T-helper 17 cell (primary cell): ENCODE measurements at regions not wholly inside any gene's neighbourhood (a gene's known extent, or its start where the extent isn't known, plus 50 kb on each side); places are given as distances from the start of the nearest gene placed in this dataset.

Source experiments
- ATAC-seq: fragments of 150-1000 bp; cut with Tn5 transposase; 2 replicates; pipeline ENCODE4 v1.10.0; 2021; ENCODE audit warnings: mild to moderate bottlenecking, moderate library complexity
- DNase-seq, 3 donors: peaks; one replicate each; pipeline versions ENCODE4 v3.0.0 to v3.0.0-alpha.2; 2020 to 2021
- H3K9me3 ChIP-seq: one replicate; pipeline ENCODE4 v1.7.0; 2013; ENCODE audit warnings: low read length, mild to moderate bottlenecking; ENCODE audit not compliant: control insufficient read depth, poor library complexity, severe bottlenecking
- H3K27ac Mint-ChIP-seq: one replicate; pipeline ENCODE4 v1.8.0; 2022; ENCODE audit warnings: mild to moderate bottlenecking, moderate library complexity, mixed read lengths
- H3K27me3 Mint-ChIP-seq: one replicate; pipeline ENCODE4 v1.8.0; 2022; ENCODE audit warnings: mixed read lengths
- H3K36me3 Mint-ChIP-seq: one replicate; pipeline ENCODE4 v1.8.0; 2022; ENCODE audit warnings: low read depth, mixed read lengths
- H3K4me1 Mint-ChIP-seq: one replicate; pipeline ENCODE4 v1.8.0; 2022; ENCODE audit warnings: mild to moderate bottlenecking, mixed read lengths
- H3K4me3 Mint-ChIP-seq: one replicate; pipeline ENCODE4 v1.8.0; 2022; ENCODE audit warnings: mild to moderate bottlenecking, moderate library complexity, mixed read lengths

GRCh38 chr4:184879271-184879670 lies 53.5 kb upstream of the ACSL1 start:
- no peak overlapping the region for H3K27ac Mint-ChIP-seq
- H3K4me3 Mint-ChIP-seq, result no peak overlapping the region
- H3K36me3 Mint-ChIP-seq, result peaks cover 2% of the 10 kb centered on the region
- H3K9me3 ChIP-seq, result no peaks in the 10 kb centered on the region
- DNase-seq (no peak), ATAC-seq (no peak)
- H3K27me3 Mint-ChIP-seq, result peaks cover 28% of the 10 kb centered on the region
- H3K4me1 Mint-ChIP-seq, result no peaks in the 10 kb centered on the region

- ATAC-seq (no peak), DNase-seq (no peak)
- no peak overlapping the region for H3K4me3 Mint-ChIP-seq
- H3K27me3 Mint-ChIP-seq, result peaks cover 15% of the 10 kb centered on the region
- no peaks in the 10 kb centered on the region for H3K36me3 Mint-ChIP-seq
- no peaks in the 10 kb centered on the region for H3K4me1 Mint-ChIP-seq
- no peaks in the 10 kb centered on the region for H3K9me3 ChIP-seq
- no peak overlapping the region for H3K27ac Mint-ChIP-seq
These were observed 56.5 kb upstream of the ACSL1 start for GRCh38 chr4:184882276-184882675.

GRCh38 chr4:184883024-184883423 lies 57.3 kb upstream of the ACSL1 start:
- ATAC-seq, result no peak
- no peak overlapping the region for H3K4me3 Mint-ChIP-seq
- H3K27ac Mint-ChIP-seq, result no peak overlapping the region
- H3K9me3 ChIP-seq, result no peaks in the 10 kb centered on the region
- peaks cover 20% of the 10 kb centered on the region for H3K27me3 Mint-ChIP-seq
- no peak for DNase-seq
- no peaks in the 10 kb centered on the region for H3K4me1 Mint-ChIP-seq
- H3K36me3 Mint-ChIP-seq, result no peaks in the 10 kb centered on the region

GRCh38 chr4:184884883-184885282 lies 59.1 kb upstream of the ACSL1 start:
- H3K4me1 Mint-ChIP-seq, result peaks cover 1% of the 10 kb centered on the region
- DNase-seq, result no peak
- no peak overlapping the region for H3K27ac Mint-ChIP-seq
- no peaks in the 10 kb centered on the region for H3K9me3 ChIP-seq
- no peak for ATAC-seq
- no peaks in the 10 kb centered on the region for H3K36me3 Mint-ChIP-seq
- peaks cover 16% of the 10 kb centered on the region for H3K27me3 Mint-ChIP-seq
- H3K4me3 Mint-ChIP-seq, result no peak overlapping the region

- DNase-seq (no peak), ATAC-seq (no peak)
- Mint-ChIP-seq H3K36me3 (no peaks in the 10 kb centered on the region), H3K4me3 (no peak overlapping the region), H3K27me3 (peaks cover 23% of the 10 kb centered on the region), H3K4me1 (peaks cover 5% of the 10 kb centered on the region), H3K27ac (no peak overlapping the region)
- H3K9me3 ChIP-seq, result no peaks in the 10 kb centered on the region
These were observed 59.8 kb upstream of the ACSL1 start for GRCh38 chr4:184885602-184886001.

GRCh38 chr4:184887333-184887732 lies 61.6 kb upstream of the ACSL1 start:
- no peak overlapping the region for H3K4me3 Mint-ChIP-seq
- H3K27me3 Mint-ChIP-seq, result peaks cover 22% of the 10 kb centered on the region
- H3K36me3 Mint-ChIP-seq, result no peaks in the 10 kb centered on the region
- peaks cover 5% of the 10 kb centered on the region for H3K4me1 Mint-ChIP-seq
- H3K27ac Mint-ChIP-seq, result peak overlapping the region; percentile 41
- no peak for ATAC-seq
- no peak for DNase-seq
- H3K9me3 ChIP-seq, result no peaks in the 10 kb centered on the region

GRCh38 chr4:184887947-184888346 lies 62.2 kb upstream of the ACSL1 start:
- no peak for ATAC-seq
- peaks cover 19% of the 10 kb centered on the region for H3K27me3 Mint-ChIP-seq
- no peak for DNase-seq
- H3K9me3 ChIP-seq, result no peaks in the 10 kb centered on the region
- H3K4me3 Mint-ChIP-seq, result no peak overlapping the region
- peak overlapping the region; percentile 41 for H3K27ac Mint-ChIP-seq
- peaks cover 5% of the 10 kb centered on the region for H3K4me1 Mint-ChIP-seq
- no peaks in the 10 kb centered on the region for H3K36me3 Mint-ChIP-seq

- Mint-ChIP-seq H3K36me3 (no peaks in the 10 kb centered on the region), H3K27ac (no peak overlapping the region), H3K4me1 (peaks cover 5% of the 10 kb centered on the region), H3K27me3 (peaks cover 28% of the 10 kb centered on the region), H3K4me3 (no peak overlapping the region)
- H3K9me3 ChIP-seq, result no peaks in the 10 kb centered on the region
- ATAC-seq (no peak), DNase-seq (no peak)
These were observed 64.0 kb upstream of the ACSL1 start for GRCh38 chr4:184889666-184890335.

GRCh38 chr4:184890499-184890898 lies 64.7 kb upstream of the ACSL1 start:
- no peak for DNase-seq
- H3K27me3 Mint-ChIP-seq, result peaks cover 29% of the 10 kb centered on the region
- H3K36me3 Mint-ChIP-seq, result no peaks in the 10 kb centered on the region
- no peak for ATAC-seq
- no peak overlapping the region for H3K27ac Mint-ChIP-seq
- no peak overlapping the region for H3K4me3 Mint-ChIP-seq
- peaks cover 5% of the 10 kb centered on the region for H3K4me1 Mint-ChIP-seq
- H3K9me3 ChIP-seq, result no peaks in the 10 kb centered on the region

GRCh38 chr4:184891816-184892397 lies 66.1 kb upstream of the ACSL1 start:
- DNase-seq (no peak), ATAC-seq (no peak)
- H3K9me3 ChIP-seq, result no peaks in the 10 kb centered on the region

GRCh38 chr4:184892999-184893398 lies 67.2 kb upstream of the ACSL1 start:
- DNase-seq (no peak), ATAC-seq (no peak)
- Mint-ChIP-seq H3K36me3 (peaks cover 3% of the 10 kb centered on the region), H3K27ac (no peak overlapping the region), H3K27me3 (peaks cover 45% of the 10 kb centered on the region), H3K4me1 (peaks cover 8% of the 10 kb centered on the region), H3K4me3 (no peak overlapping the region)
- H3K9me3 ChIP-seq, result no peaks in the 10 kb centered on the region

More at GRCh38 chr4:184891816-184892397, 66.1 kb upstream of the ACSL1 start:
- H3K4me3 Mint-ChIP-seq, result no peak overlapping the region
- H3K4me1 Mint-ChIP-seq, result peaks cover 5% of the 10 kb centered on the region
- H3K27ac Mint-ChIP-seq, result no peak overlapping the region
- H3K36me3 Mint-ChIP-seq, result peaks cover 3% of the 10 kb centered on the region
- H3K27me3 Mint-ChIP-seq, result peaks cover 40% of the 10 kb centered on the region

- DNase-seq, result no peak
- peaks cover 8% of the 10 kb centered on the region for H3K4me1 Mint-ChIP-seq
- H3K27ac Mint-ChIP-seq, result no peak overlapping the region
These were observed 68.2 kb upstream of the ACSL1 start for GRCh38 chr4:184893801-184894571.

GRCh38 chr4:184895012-184895695 lies 69.4 kb upstream of the ACSL1 start:
- Mint-ChIP-seq H3K36me3 (peaks cover 3% of the 10 kb centered on the region), H3K4me1 (peaks cover 8% of the 10 kb centered on the region), H3K27ac (no peak overlapping the region), H3K4me3 (no peak overlapping the region), H3K27me3 (peaks cover 56% of the 10 kb centered on the region)
- H3K9me3 ChIP-seq, result no peaks in the 10 kb centered on the region
- no peak for ATAC-seq
- no peak for DNase-seq

More at GRCh38 chr4:184893801-184894571, 68.2 kb upstream of the ACSL1 start:
- H3K36me3 Mint-ChIP-seq, result peaks cover 3% of the 10 kb centered on the region
- H3K9me3 ChIP-seq, result no peaks in the 10 kb centered on the region
- peaks cover 52% of the 10 kb centered on the region for H3K27me3 Mint-ChIP-seq
- H3K4me3 Mint-ChIP-seq, result no peak overlapping the region
- ATAC-seq, result no peak
